ENCODE measurements at regions not wholly inside any gene's neighbourhood (a gene's known extent, or its start where the extent isn't known, plus 50 kb on each side); places are given as distances from the start of the nearest gene placed in this dataset.

DNA sequence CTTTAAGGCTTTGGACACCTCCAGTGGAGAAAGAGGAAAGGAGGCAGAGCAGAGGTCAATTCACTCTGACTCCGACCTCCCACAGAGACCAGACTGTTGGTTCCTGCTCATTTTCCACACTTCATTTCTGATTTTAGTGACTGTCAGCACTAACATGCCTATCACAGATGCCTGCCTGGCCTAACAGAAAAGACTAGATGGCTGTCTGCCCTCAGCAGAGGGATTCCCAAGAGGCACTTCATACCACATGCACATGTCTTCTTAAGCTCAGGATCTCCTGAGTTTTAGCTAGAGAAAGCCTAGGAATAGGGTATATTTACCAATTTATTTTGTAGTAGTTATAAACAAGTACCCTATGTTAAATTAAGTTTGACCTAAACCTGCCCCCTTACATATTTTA is 336.0 kb downstream of the ENC1 start:
- DNase-seq: no peak
- intact Hi-C loops (cut with DNase I; ENCODE audit: low total_unique reads): no loop called here
- no peak for TF ChIP-seq POLR2A (IDR thresholded peaks at IDR 0.05)
- TF ChIP-seq, protein P1, sequence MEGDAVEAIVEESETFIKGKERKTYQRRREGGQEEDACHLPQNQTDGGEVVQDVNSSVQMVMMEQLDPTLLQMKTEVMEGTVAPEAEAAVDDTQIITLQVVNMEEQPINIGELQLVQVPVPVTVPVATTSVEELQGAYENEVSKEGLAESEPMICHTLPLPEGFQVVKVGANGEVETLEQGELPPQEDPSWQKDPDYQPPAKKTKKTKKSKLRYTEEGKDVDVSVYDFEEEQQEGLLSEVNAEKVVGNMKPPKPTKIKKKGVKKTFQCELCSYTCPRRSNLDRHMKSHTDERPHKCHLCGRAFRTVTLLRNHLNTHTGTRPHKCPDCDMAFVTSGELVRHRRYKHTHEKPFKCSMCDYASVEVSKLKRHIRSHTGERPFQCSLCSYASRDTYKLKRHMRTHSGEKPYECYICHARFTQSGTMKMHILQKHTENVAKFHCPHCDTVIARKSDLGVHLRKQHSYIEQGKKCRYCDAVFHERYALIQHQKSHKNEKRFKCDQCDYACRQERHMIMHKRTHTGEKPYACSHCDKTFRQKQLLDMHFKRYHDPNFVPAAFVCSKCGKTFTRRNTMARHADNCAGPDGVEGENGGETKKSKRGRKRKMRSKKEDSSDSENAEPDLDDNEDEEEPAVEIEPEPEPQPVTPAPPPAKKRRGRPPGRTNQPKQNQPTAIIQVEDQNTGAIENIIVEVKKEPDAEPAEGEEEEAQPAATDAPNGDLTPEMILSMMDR (IDR thresholded peaks at IDR 0.05): no peak
- no peak overlapping the region for H3K4me3 ChIP-seq
- no peaks in the 10 kb centered on the region for H3K27me3 ChIP-seq
- no peaks in the 10 kb centered on the region for H3K4me1 ChIP-seq
- H3K27ac ChIP-seq: no peak overlapping the region
- H3K9me3 ChIP-seq: no peaks in the 10 kb centered on the region
- H3K36me3 ChIP-seq: no peaks in the 10 kb centered on the region

DNA sequence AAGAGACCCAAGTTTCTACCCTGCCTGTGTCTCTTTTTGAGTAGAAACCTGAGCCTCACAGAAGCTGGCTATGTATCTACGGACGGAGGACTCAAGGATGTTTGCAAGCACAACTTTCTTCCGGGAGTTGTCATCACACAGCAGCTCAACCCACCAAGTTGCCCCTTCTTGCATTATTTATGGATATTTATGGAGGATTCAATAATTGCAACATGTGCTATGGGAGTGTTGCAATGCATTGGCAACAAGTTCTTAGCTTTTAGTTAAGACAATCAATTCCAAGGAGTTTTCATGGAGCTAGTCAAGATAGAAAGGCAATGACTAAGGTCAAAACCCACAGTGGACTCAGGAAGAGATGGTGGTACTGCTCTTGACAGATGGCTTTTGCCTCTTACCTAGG is 336.9 kb downstream of the ENC1 start:
- Histone ChIP-seq H3K36me3 (no peaks in the 10 kb centered on the region), H3K9me3 (no peaks in the 10 kb centered on the region), H3K4me3 (no peak overlapping the region), H3K27ac (no peak overlapping the region), H3K27me3 (no peaks in the 10 kb centered on the region), H3K4me1 (no peaks in the 10 kb centered on the region)
- intact Hi-C loops (cut with DNase I; ENCODE audit: low total_unique reads): no loop called here
- DNase-seq: no peak
- TF ChIP-seq, protein P1 (IDR thresholded peaks at IDR 0.05): no peak
- TF ChIP-seq POLR2A (IDR thresholded peaks at IDR 0.05): no peak

DNA sequence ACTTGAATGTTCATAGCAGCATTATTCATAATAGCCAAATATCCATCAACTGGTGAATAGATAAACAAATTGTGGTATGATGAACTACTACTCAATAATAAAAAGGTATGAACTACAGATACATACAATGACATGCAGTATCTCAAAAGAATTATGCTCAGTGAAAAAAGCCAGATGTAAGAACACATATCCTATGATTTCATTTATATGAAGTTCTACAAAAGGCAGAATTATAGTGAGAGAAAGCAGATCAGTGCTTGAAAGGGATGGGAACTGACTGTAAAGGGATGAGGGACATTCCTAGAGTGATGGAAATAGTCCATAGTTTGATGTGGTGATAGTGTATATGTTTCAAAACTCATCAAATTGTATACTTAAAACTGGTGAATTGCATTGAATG is 339.0 kb downstream of the ENC1 start:
- Histone ChIP-seq H3K9me3 (no peaks in the 10 kb centered on the region), H3K27me3 (no peaks in the 10 kb centered on the region), H3K4me3 (no peak overlapping the region), H3K4me1 (no peaks in the 10 kb centered on the region), H3K27ac (no peak overlapping the region), H3K36me3 (no peaks in the 10 kb centered on the region)
- TF ChIP-seq, protein P1 (IDR thresholded peaks at IDR 0.05): no peak
- no peak for TF ChIP-seq POLR2A (IDR thresholded peaks at IDR 0.05)
- intact Hi-C loops (cut with DNase I; ENCODE audit: low total_unique reads): no loop called here
- DNase-seq: no peak

DNA sequence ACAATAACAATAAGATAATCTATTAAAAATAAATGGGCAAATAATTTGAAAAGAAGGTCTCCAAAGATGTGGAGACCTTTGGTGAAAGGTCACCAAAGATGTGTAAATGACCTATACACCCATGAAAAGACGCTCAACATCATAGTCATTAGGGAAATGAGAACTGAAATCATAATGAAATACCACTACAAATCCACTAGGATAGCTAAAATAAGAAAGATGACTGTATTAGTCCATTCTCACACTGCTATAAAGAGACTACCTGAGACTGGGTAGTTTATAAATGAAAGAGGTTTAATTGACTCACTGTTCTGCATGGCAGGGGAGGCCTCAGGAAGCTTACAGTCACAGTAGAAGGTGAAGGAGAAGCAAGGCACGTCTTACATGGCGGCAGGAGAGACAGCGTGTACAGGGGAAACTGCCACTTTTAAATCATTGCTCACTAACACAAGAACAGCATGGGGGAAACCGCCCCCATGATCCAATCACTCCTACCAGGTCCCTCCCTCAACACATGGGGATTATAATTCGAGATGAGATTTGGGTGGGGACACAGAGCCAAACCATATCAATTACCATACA is 339.6 kb downstream of the ENC1 start:
- Histone ChIP-seq H3K27me3 (no peaks in the 10 kb centered on the region), H3K36me3 (no peaks in the 10 kb centered on the region), H3K4me1 (no peaks in the 10 kb centered on the region), H3K9me3 (no peaks in the 10 kb centered on the region), H3K27ac (no peak overlapping the region), H3K4me3 (no peak overlapping the region)
- TF ChIP-seq, protein P1 (IDR thresholded peaks at IDR 0.05): no peak
- TF ChIP-seq POLR2A (IDR thresholded peaks at IDR 0.05): no peak
- DNase-seq: no peak
- intact Hi-C loops (cut with DNase I; ENCODE audit: low total_unique reads): no loop called here

DNA sequence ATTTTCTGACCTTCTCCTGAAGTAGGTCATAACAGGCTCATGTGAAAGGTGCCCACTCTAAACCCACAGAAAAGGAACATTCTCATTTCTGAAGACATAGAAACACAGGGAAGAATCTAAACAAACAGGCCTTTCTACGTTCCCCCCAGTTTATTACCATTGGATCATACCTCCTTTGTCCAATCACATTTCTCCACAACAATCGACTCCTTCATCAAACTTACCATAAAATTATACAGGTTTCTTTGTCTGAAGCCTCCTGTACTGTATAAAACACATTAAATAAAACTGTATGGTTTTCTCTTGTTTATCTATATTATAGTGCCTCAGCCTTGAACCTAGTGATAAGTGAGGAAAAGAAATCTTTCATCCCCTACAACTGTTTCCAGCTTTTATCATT is 340.7 kb downstream of the ENC1 start:
- intact Hi-C loops (cut with DNase I; ENCODE audit: low total_unique reads): no loop called here

More for the DNA sequence above, 340.7 kb downstream of the ENC1 start:
- H3K9me3 ChIP-seq: no peaks in the 10 kb centered on the region
- no peaks in the 10 kb centered on the region for H3K27me3 ChIP-seq
- no peak overlapping the region for H3K27ac ChIP-seq
- H3K4me3 ChIP-seq: no peak overlapping the region
- TF ChIP-seq, protein P1 (IDR thresholded peaks at IDR 0.05): no peak
- no peak for TF ChIP-seq POLR2A (IDR thresholded peaks at IDR 0.05)
- H3K4me1 ChIP-seq: no peaks in the 10 kb centered on the region
- no peaks in the 10 kb centered on the region for H3K36me3 ChIP-seq
- DNase-seq: no peak

Data from uterus (tissue), 3 donors.